K562 (cell line): ENCODE measurements at regions not wholly inside any gene's neighbourhood (a gene's known extent, or its start where the extent isn't known, plus 50 kb on each side); places are given as distances from the start of the nearest gene placed in this dataset.

Experiments
- ATAC-seq: fragments of 200-7000 bp; cut with Tn5 transposase; 3 replicates; pipeline ENCODE4 v1.9.1; 2020; ENCODE audit warnings: moderate library complexity
- BruUV-seq: library from RNA; stranded (reverse); fragments of 400-500 nt; replicated peaks from 2 replicates; lab custom pipeline; 2021; lab: Mats Ljungman, UMichigan
- CTCF ChIA-PET: fragments of 300-600 bp; formaldehyde crosslinking; extraction: SDS; loops from one replicate; lab custom pipeline; 2021; ENCODE audit warnings: low intra/inter-chr PET ratio; lab: Yijun Ruan, JAX
- POLR2A ChIA-PET: fragments of 300-600, 350-650 bp; sonication (Branson Sonifier 250); formaldehyde crosslinking; extraction: SDS; loops from one replicate; lab custom pipeline; 2021; ENCODE audit warnings: antibody characterized with exemption, inconsistent platforms; lab: Yijun Ruan, JAX
- DNase-seq, 4 experiments: peaks; one replicate each; pipeline versions ENCODE4 v3.0.0 to v3.0.0-alpha.2; 2011 to 2018; ENCODE audit warnings: low spot score in 3 of 4, mixed read lengths in 3 of 4; ENCODE audit errors: extremely low read depth in 1 of 4
- FAIRE-seq: peaks from 2 replicates; lab custom pipeline; 2011; peaks lifted over from hg19 to GRCh38; lab: Jason Lieb, UNC
- H2AFZ ChIP-seq: 2 replicates; pipeline ENCODE4 v1.6.0; 2011; ENCODE audit warnings: low read depth, low read length, control low read depth, inconsistent platforms
- H3K27ac ChIP-seq: fragments of 200-600 bp; 3 replicates; pipeline ENCODE4 v1.8.0; 2011; ENCODE audit warnings: low read depth, mild to moderate bottlenecking, control low read depth, inconsistent platforms, low read length, moderate library complexity, mixed read lengths; ENCODE audit errors: extremely low read depth
- H3K27me3 ChIP-seq, 2 experiments: fragments of 300-600 bp in 1 of 2; 2 replicates in 1 of 2; 3 replicates in 1 of 2; pipeline versions ENCODE4 v1.6.0 to v1.8.0; 2011; ENCODE audit warnings: inconsistent platforms in 2 of 2, low read length in 2 of 2, mild to moderate bottlenecking in 1 of 2, mixed read lengths in 1 of 2, moderate library complexity in 1 of 2; ENCODE audit not compliant: control insufficient read depth in 2 of 2, insufficient read depth in 2 of 2
- H3K36me3 ChIP-seq: fragments of 300-600 bp; 3 replicates; pipeline ENCODE4 v1.8.0; 2011; ENCODE audit warnings: mild to moderate bottlenecking, low read length, inconsistent platforms; ENCODE audit not compliant: control insufficient read depth, insufficient read depth
- H3K4me1 ChIP-seq, 2 experiments: fragments of 200-600 bp in 1 of 2; replicated peaks in 1 of 2; 2 replicates in 1 of 2; 3 replicates in 1 of 2; pipeline versions ENCODE4 v1.5.1 to v1.8.0; 2011; ENCODE audit warnings: inconsistent platforms in 2 of 2, low read length in 2 of 2, mild to moderate bottlenecking in 1 of 2, mixed read lengths in 1 of 2, moderate library complexity in 1 of 2; ENCODE audit not compliant: control insufficient read depth in 2 of 2, insufficient read depth in 2 of 2
- H3K4me2 ChIP-seq: 2 replicates; pipeline ENCODE4 v1.6.1; 2011; ENCODE audit warnings: low read length, control low read depth, inconsistent platforms, mixed read lengths; ENCODE audit not compliant: insufficient read depth
- H3K4me3 ChIP-seq: fragments of 200-600 bp; sonication (generic), shearing (Covaris generic); 2 replicates; pipeline ENCODE4 v1.5.1; 2016; ENCODE audit warnings: control low read depth, inconsistent platforms
- H3K79me2 ChIP-seq: fragments of 200-600 bp; 3 replicates; pipeline ENCODE4 v1.8.0; 2011; ENCODE audit warnings: low read length, inconsistent platforms; ENCODE audit not compliant: control insufficient read depth, insufficient read depth
- H3K9ac ChIP-seq, 2 experiments: 2 replicates each; pipeline versions ENCODE4 v1.6.0 to v1.6.1; 2011; ENCODE audit warnings: low read depth in 2 of 2, low read length in 2 of 2, control low read depth in 1 of 2, inconsistent platforms in 1 of 2, mild to moderate bottlenecking in 1 of 2, mixed read lengths in 1 of 2; ENCODE audit not compliant: insufficient read depth in 1 of 2
- H3K9me1 ChIP-seq: one replicate; pipeline ENCODE4 v1.6.0; 2011; ENCODE audit warnings: inconsistent platforms, mild to moderate bottlenecking, low read length, moderate library complexity; ENCODE audit not compliant: control insufficient read depth, insufficient read depth
- H3K9me3 ChIP-seq: replicated peaks from 2 replicates; pipeline ENCODE4 v1.5.1; 2011; ENCODE audit warnings: low read depth, low read length, inconsistent platforms; ENCODE audit not compliant: control insufficient read depth, insufficient read depth
- H4K20me1 ChIP-seq: replicated peaks from 2 replicates; pipeline ENCODE4 v1.6.1; 2011; ENCODE audit warnings: low read length, inconsistent platforms, mixed read lengths; ENCODE audit not compliant: control insufficient read depth, insufficient read depth
- FOXA3 ChIP-seq, 2 experiments: fragments of 450-650 bp in 1 of 2; sonication (generic) in 1 of 2; formaldehyde crosslinking; IDR thresholded peaks in 1 of 2; conservative IDR thresholded peaks in 1 of 2; 2 replicates each; pipeline versions ENCODE4 v1.4.0 to v1.8.0; 2020 to 2022; ENCODE audit warnings: mild to moderate bottlenecking in 2 of 2, missing genetic modification reagents in 1 of 2
- MED1 ChIP-seq: sonication (generic); formaldehyde crosslinking; IDR thresholded peaks from 2 replicates; pipeline ENCODE4 v1.8.1; 2023; ENCODE audit warnings: missing genetic modification reagents, borderline replicate concordance
- SPI1 ChIP-seq: IDR thresholded peaks from 2 replicates; pipeline ENCODE4 v1.6.1; 2011; ENCODE audit warnings: low read depth, low read length, control low read depth, borderline replicate concordance
- SRSF3 ChIP-seq: fragments of 200-400 bp; formaldehyde crosslinking; IDR thresholded peaks from 2 replicates; pipeline ENCODE4 v1.6.1; 2016; ENCODE audit warnings: mild to moderate bottlenecking, low read length, moderate library complexity; ENCODE audit not compliant: insufficient read depth
- ZNF263 ChIP-seq: sonication (generic); formaldehyde crosslinking; IDR thresholded peaks from 2 replicates; pipeline ENCODE4 v1.8.0; 2022; ENCODE audit warnings: mild to moderate bottlenecking, missing genetic modification reagents, borderline replicate concordance
- ZNF354B ChIP-seq: fragments of 250-450 bp; sonication (Bioruptor Pico); IDR thresholded peaks from 2 replicates; pipeline ENCODE4 v1.4.0; 2020
- ZNF740 ChIP-seq, 3 experiments: fragments of 200-800 bp in 1 of 3; sonication (Bioruptor generic) in 1 of 3; sonication (generic) in 1 of 3; formaldehyde crosslinking in 1 of 3; IDR thresholded peaks; 2 replicates each; pipeline versions ENCODE4 v1.6.1 to v1.8.0; 2016 to 2022; ENCODE audit warnings: mild to moderate bottlenecking in 2 of 3, missing compliant biosample characterization in 2 of 3, missing genetic modification characterization in 2 of 3, missing genetic modification reagents in 1 of 3
- ZNF77 ChIP-seq: fragments of 250-450 bp; sonication (Bioruptor Pico); IDR thresholded peaks from 2 replicates; pipeline ENCODE4 v1.5.0; 2020
- WGBS: fragments of 100-300 bp; shearing (Covaris generic); methylation state at CpG from one replicate; pipeline ENCODE4 v1.1.6; 2016; ENCODE audit warnings: low coverage, mixed read lengths; ENCODE audit not compliant: insufficient coverage; ENCODE audit errors: missing lambda C conversion rate; 5-methylcytosine and 5-hydroxymethylcytosine counted together
- in situ Hi-C: fragments of 300-500 bp; cut with MboI; formaldehyde crosslinking; loops from 4 replicates; pipeline ENCODE4 v1.15.0; 2018; ENCODE audit warnings: inconsistent platforms, mixed read lengths
- intact Hi-C: fragments of 100-400 bp; cut with micrococcal nuclease; formaldehyde crosslinking; loops from 2 replicates; pipeline ENCODE4 v1.14.2; 2022
- TF ChIP-seq, protein P1 (sequence below): IDR thresholded peaks from 2 replicates; pipeline ENCODE4 v1.6.1; 2016; ENCODE audit warnings: missing genetic modification characterization, missing compliant biosample characterization

GRCh38 chr12:59389968-59390576 is 205.8 kb upstream of the SLC16A7 start:
- Histone ChIP-seq H3K4me3 (no peak overlapping the region), H3K9me1 (no peaks in the 10 kb centered on the region), H2AFZ (no peak overlapping the region), H4K20me1 (no peaks in the 10 kb centered on the region), H3K27me3 (no peaks in the 10 kb centered on the region), H3K79me2 (no peaks in the 10 kb centered on the region), H3K9ac (no peak overlapping the region), H3K27ac (no peak overlapping the region), H3K4me1 (no peaks in the 10 kb centered on the region), H3K36me3 (no peaks in the 10 kb centered on the region), H3K4me2 (no peak overlapping the region), H3K9me3 (no peaks in the 10 kb centered on the region)
- in situ Hi-C loops (no loop called here), intact Hi-C loops (no loop called here)
- ATAC-seq (no peak), FAIRE-seq (no peak), DNase-seq (no peak)
- CTCF ChIA-PET, result no interaction called here
- 1% methylated on average over 10 of the region's 13 CpGs for WGBS
- POLR2A ChIA-PET, result interaction anchor here (0.7 kb wide), 1 partner anchor 1142 kb away, joined by 3 read pairs; no protein-coding TSS in a partner anchor
- BruUV-seq, result no TSS peak
- TF ChIP-seq SRSF3 (no peak), SPI1 (no peak), ZNF77 (CRISPR knock-in tag) (no peak), ZNF263 (CRISPR knock-in tag) (no peak), ZNF354B (no peak), FOXA3 (CRISPR knock-in tag; conservative IDR thresholded peaks at IDR 0.05 in 1 of 2, IDR thresholded peaks at IDR 0.05 in 1 of 2) (no peak), MED1 (CRISPR knock-in tag) (no peak), ZNF740 (CRISPR knock-in tag; IDR thresholded peaks at IDR 0.05) (no peak), ZNF740 (tag; IDR thresholded peaks at IDR 0.05) (no peak)
- TF ChIP-seq, protein P1, sequence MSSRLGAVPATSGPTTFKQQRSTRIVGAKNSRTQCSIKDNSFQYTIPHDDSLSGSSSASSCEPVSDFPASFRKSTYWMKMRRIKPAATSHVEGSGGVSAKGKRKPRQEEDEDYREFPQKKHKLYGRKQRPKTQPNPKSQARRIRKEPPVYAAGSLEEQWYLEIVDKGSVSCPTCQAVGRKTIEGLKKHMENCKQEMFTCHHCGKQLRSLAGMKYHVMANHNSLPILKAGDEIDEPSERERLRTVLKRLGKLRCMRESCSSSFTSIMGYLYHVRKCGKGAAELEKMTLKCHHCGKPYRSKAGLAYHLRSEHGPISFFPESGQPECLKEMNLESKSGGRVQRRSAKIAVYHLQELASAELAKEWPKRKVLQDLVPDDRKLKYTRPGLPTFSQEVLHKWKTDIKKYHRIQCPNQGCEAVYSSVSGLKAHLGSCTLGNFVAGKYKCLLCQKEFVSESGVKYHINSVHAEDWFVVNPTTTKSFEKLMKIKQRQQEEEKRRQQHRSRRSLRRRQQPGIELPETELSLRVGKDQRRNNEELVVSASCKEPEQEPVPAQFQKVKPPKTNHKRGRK (tag), result no peak
